A172 (cell line): ENCODE measurements at regions not wholly inside any gene's neighbourhood (a gene's known extent, or its start where the extent isn't known, plus 50 kb on each side); places are given as distances from the start of the nearest gene placed in this dataset.
"Not testable (repeated sequence)": the region's sequence is repeated elsewhere in the genome, so short reads cannot be mapped to it uniquely, and the experiment has no call there.

ENCODE experiments used
- DNase-seq: peaks from one replicate; pipeline ENCODE4 v3.0.0-alpha.2; 2015; ENCODE audit warnings: low spot score

GRCh38 chr5:15103130-15103529 lies 231.6 kb upstream of the ANKH start:
- no peak for DNase-seq

GRCh38 chr5:15097552-15097951 lies 226.0 kb upstream of the ANKH start:
- no peak for DNase-seq

- not testable (repeated sequence) for DNase-seq
Observed at GRCh38 chr5:15096686-15097085, 225.1 kb upstream of the ANKH start.

- no peak for DNase-seq
Observed at GRCh38 chr5:15092801-15093200, 221.2 kb upstream of the ANKH start.

- no peak for DNase-seq
Observed at GRCh38 chr5:15085671-15086070, 214.1 kb upstream of the ANKH start.

GRCh38 chr5:15082096-15082495 lies 210.5 kb upstream of the ANKH start:
- DNase-seq, result no peak

GRCh38 chr5:15080219-15080618 lies 208.6 kb upstream of the ANKH start:
- DNase-seq, result no peak

- DNase-seq, result no peak
Observed at GRCh38 chr5:15079566-15079965, 208.0 kb upstream of the ANKH start.

GRCh38 chr5:15074651-15075050 lies 203.1 kb upstream of the ANKH start:
- no peak for DNase-seq

- DNase-seq, result no peak
Observed at GRCh38 chr5:15073453-15073852, 201.9 kb upstream of the ANKH start.

GRCh38 chr5:15070907-15071306 lies 199.3 kb upstream of the ANKH start:
- DNase-seq, result no peak

- DNase-seq, result no peak
Observed at GRCh38 chr5:15069407-15069905, 197.9 kb upstream of the ANKH start.

GRCh38 chr5:15065091-15065490 lies 193.5 kb upstream of the ANKH start:
- DNase-seq, result no peak

GRCh38 chr5:15064396-15064795 lies 192.8 kb upstream of the ANKH start:
- DNase-seq, result no peak

- no peak for DNase-seq
Observed at GRCh38 chr5:15056988-15057592, 185.5 kb upstream of the ANKH start.

- no peak for DNase-seq
Observed at GRCh38 chr5:15044521-15044920, 172.9 kb upstream of the ANKH start.

GRCh38 chr5:15037247-15037908 lies 165.8 kb upstream of the ANKH start:
- no peak for DNase-seq

GRCh38 chr5:15034379-15034778 lies 162.8 kb upstream of the ANKH start:
- no peak for DNase-seq

GRCh38 chr5:15031180-15031579 lies 159.6 kb upstream of the ANKH start:
- DNase-seq, result no peak

GRCh38 chr5:15027764-15028163 lies 156.2 kb upstream of the ANKH start:
- DNase-seq, result no peak

GRCh38 chr5:15026944-15027343 lies 155.4 kb upstream of the ANKH start:
- DNase-seq, result no peak

- DNase-seq, result peak; percentile 81
Observed at GRCh38 chr5:15026011-15026893, 154.7 kb upstream of the ANKH start.

GRCh38 chr5:15023846-15024245 lies 152.3 kb upstream of the ANKH start:
- DNase-seq, result peak; percentile 68
